GM20000 (cell line): ENCODE measurements at regions not wholly inside any gene's neighbourhood (a gene's known extent, or its start where the extent isn't known, plus 50 kb on each side); places are given as distances from the start of the nearest gene placed in this dataset.
"Not testable (repeated sequence)": the region's sequence is repeated elsewhere in the genome, so short reads cannot be mapped to it uniquely, and the experiment has no call there.

Experiments used
- DNase-seq: peaks from one replicate; pipeline ENCODE4 v3.0.0; 2012; ENCODE audit warnings: low spot score
- TF ChIP-seq, protein P1 (sequence below): IDR thresholded peaks from 2 replicates; pipeline ENCODE4 v1.5.1; 2012; ENCODE audit warnings: mild to moderate bottlenecking, control low read depth; ENCODE audit errors: extremely low read depth, missing control alignments

DNA sequence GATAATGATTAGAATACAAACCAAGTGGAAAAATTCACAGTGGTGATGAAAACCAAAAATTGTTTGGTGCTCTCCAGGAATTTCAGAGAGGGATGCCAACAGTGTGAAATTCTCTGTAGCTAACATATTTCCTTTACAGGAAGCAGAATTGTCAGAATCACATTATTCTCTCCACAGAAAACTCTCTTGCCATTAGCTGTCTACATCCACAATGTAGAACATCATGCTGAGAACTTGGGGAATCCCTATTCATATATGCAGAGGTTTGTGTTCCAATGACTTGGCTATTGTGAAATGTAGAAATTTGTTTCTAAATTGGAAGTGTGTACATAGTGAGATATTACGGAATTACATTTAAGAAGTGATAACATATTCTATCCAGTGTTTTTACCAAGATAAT lies 142.0 kb downstream of the PCDH7 start:
- no peak for DNase-seq
- TF ChIP-seq, protein P1, sequence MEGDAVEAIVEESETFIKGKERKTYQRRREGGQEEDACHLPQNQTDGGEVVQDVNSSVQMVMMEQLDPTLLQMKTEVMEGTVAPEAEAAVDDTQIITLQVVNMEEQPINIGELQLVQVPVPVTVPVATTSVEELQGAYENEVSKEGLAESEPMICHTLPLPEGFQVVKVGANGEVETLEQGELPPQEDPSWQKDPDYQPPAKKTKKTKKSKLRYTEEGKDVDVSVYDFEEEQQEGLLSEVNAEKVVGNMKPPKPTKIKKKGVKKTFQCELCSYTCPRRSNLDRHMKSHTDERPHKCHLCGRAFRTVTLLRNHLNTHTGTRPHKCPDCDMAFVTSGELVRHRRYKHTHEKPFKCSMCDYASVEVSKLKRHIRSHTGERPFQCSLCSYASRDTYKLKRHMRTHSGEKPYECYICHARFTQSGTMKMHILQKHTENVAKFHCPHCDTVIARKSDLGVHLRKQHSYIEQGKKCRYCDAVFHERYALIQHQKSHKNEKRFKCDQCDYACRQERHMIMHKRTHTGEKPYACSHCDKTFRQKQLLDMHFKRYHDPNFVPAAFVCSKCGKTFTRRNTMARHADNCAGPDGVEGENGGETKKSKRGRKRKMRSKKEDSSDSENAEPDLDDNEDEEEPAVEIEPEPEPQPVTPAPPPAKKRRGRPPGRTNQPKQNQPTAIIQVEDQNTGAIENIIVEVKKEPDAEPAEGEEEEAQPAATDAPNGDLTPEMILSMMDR = no peak

DNA sequence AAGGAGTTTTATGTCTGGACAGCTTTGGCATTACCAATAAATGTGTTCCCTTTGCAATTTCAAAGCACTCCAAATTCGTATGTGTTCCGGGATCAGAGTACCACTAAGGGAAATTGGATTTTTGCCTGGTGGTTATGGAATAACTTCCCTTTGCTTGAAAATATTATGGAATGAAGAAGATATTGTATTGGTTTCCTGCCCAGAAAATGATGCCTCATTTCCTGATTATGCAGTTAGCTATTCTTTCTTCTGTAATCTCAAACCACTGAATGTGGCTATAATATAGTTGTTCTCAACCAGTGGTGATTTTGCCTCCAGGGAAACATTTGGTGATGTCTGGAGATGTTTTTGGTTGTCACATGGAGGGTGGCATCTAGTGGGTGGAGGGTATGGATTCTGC lies 142.9 kb downstream of the PCDH7 start:
- no peak for DNase-seq
- TF ChIP-seq, protein P1 = no peak

- TF ChIP-seq, protein P1 = no peak
- no peak for DNase-seq
Observed at GRCh38 chr4:30865691-30866090, 145.5 kb downstream of the PCDH7 start.

- TF ChIP-seq, protein P1 = no peak
- DNase-seq = no peak
Observed at GRCh38 chr4:30866346-30866745, 146.2 kb downstream of the PCDH7 start.

DNA sequence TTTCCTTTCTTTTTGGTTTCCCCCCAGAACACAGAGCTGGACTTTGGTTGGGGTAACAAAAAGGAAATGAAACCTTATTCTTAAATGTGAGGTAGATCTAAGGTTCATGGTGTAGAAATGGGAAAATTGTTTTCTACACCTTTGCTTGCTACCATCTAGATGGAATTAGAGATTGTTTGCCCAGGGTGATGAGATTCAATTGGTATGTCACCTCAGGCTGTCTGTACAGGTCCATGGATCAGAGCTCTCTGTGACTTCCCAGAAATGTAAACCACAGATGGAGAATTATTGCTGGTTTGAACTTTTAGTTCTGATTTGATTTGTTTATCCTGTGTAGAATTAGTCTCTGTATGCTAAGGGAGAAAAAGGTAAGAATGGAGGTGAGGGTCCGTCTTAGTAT lies 146.7 kb downstream of the PCDH7 start:
- DNase-seq = no peak

GRCh38 chr4:30867427-30867826 lies 147.3 kb downstream of the PCDH7 start:
- TF ChIP-seq, protein P1 = no peak
- no peak for DNase-seq

More for the DNA sequence above, 146.7 kb downstream of the PCDH7 start:
- TF ChIP-seq, protein P1 = no peak

- TF ChIP-seq, protein P1 = no peak
Observed at GRCh38 chr4:30868111-30868895, 148.1 kb downstream of the PCDH7 start.

DNA sequence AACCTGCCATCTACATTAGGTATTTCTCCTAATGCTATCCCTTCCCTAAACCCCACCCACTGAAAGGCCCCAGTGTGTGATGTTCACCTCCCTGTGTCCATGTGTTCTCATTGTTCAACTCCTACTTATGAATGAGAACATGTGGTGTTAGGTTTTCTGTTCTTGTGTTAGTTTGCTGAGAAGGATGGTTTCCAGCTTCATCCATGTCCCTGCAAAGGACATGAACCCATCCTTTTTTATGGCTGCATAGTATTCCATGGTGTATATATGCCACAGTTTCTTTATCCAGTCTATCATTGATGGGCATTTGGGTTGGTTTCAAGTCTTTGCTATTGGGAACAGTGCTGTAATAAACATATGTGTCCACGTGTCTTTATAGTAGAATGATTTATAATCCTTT lies 149.2 kb downstream of the PCDH7 start:
- DNase-seq = not testable (repeated sequence)

More at GRCh38 chr4:30868111-30868895, 148.1 kb downstream of the PCDH7 start:
- DNase-seq = no peak
